ENCODE measurements at regions not wholly inside any gene's neighbourhood (a gene's known extent, or its start where the extent isn't known, plus 50 kb on each side); places are given as distances from the start of the nearest gene placed in this dataset.
"Not testable (repeated sequence)": the region's sequence is repeated elsewhere in the genome, so short reads cannot be mapped to it uniquely, and the experiment has no call there.

GRCh38 chr6:72559067-72559466 lies 62.8 kb upstream of the KCNQ5 start:
- Histone ChIP-seq H3K27me3 (no peaks in the 10 kb centered on the region), H3K36me3 (no peaks in the 10 kb centered on the region), H3K27ac (no peak overlapping the region), H3K9me3 (no peaks in the 10 kb centered on the region), H3K4me1 (no peaks in the 10 kb centered on the region), H3K4me3 (no peak overlapping the region)
- intact Hi-C loops (cut with DNase I) = no loop called here
- no peak for DNase-seq
- TF ChIP-seq CTCF (IDR thresholded peaks at IDR 0.05) (no peak), POLR2A (IDR thresholded peaks at IDR 0.05) (no peak)

GRCh38 chr6:72559555-72559954 lies 62.3 kb upstream of the KCNQ5 start:
- no peak for DNase-seq
- TF ChIP-seq POLR2A (IDR thresholded peaks at IDR 0.05) = no peak
- TF ChIP-seq CTCF (IDR thresholded peaks at IDR 0.05) = no peak
- WGBS, 2 donors = 57 to 61% methylated on average over 3 of the region's 3 CpGs
- H3K4me3 ChIP-seq = no peak overlapping the region
- no peaks in the 10 kb centered on the region for H3K27me3 ChIP-seq
- intact Hi-C loops (cut with DNase I) = no loop called here
- H3K4me1 ChIP-seq = no peaks in the 10 kb centered on the region
- no peaks in the 10 kb centered on the region for H3K9me3 ChIP-seq
- H3K36me3 ChIP-seq = no peaks in the 10 kb centered on the region
- no peak overlapping the region for H3K27ac ChIP-seq

GRCh38 chr6:72560721-72561593 lies 60.9 kb upstream of the KCNQ5 start:
- DNase-seq = no peak
- TF ChIP-seq CTCF (IDR thresholded peaks at IDR 0.05) = peak in 2 of 6 experiments; percentile 8 to 11
- no peak for TF ChIP-seq POLR2A (IDR thresholded peaks at IDR 0.05)
- 71 to 76% methylated on average over 9 of the region's 9 CpGs for WGBS, 2 donors

GRCh38 chr6:72561629-72562028 lies 60.2 kb upstream of the KCNQ5 start:
- Histone ChIP-seq H3K4me1 (no peaks in the 10 kb centered on the region), H3K27me3 (no peaks in the 10 kb centered on the region), H3K4me3 (no peak overlapping the region), H3K36me3 (no peaks in the 10 kb centered on the region), H3K27ac (no peak overlapping the region), H3K9me3 (no peaks in the 10 kb centered on the region)
- DNase-seq = no peak
- intact Hi-C loops (cut with DNase I) = no loop called here
- TF ChIP-seq POLR2A (IDR thresholded peaks at IDR 0.05) (no peak), CTCF (IDR thresholded peaks at IDR 0.05) (no peak)
- WGBS, 2 donors = 88 to 100% methylated on average over 1 of the region's 1 CpG

More at GRCh38 chr6:72560721-72561593, 60.9 kb upstream of the KCNQ5 start:
- intact Hi-C loops (cut with DNase I) = no loop called here
- Histone ChIP-seq H3K9me3 (no peaks in the 10 kb centered on the region), H3K4me1 (no peaks in the 10 kb centered on the region), H3K27me3 (no peaks in the 10 kb centered on the region), H3K36me3 (no peaks in the 10 kb centered on the region), H3K4me3 (no peak overlapping the region), H3K27ac (no peak overlapping the region)

- intact Hi-C loops (cut with DNase I) = no loop called here
- WGBS, 2 donors = 65 to 69% methylated on average over 1 of the region's 1 CpG
- TF ChIP-seq POLR2A (IDR thresholded peaks at IDR 0.05) = no peak
- no peak for TF ChIP-seq CTCF (IDR thresholded peaks at IDR 0.05)
- no peaks in the 10 kb centered on the region for H3K36me3 ChIP-seq
- H3K4me1 ChIP-seq = no peaks in the 10 kb centered on the region
- no peak overlapping the region for H3K4me3 ChIP-seq
- H3K27ac ChIP-seq = no peak overlapping the region
- H3K9me3 ChIP-seq = no peaks in the 10 kb centered on the region
- no peak for DNase-seq
- H3K27me3 ChIP-seq = no peaks in the 10 kb centered on the region
These were observed 57.6 kb upstream of the KCNQ5 start for GRCh38 chr6:72564231-72564630.

- intact Hi-C loops (cut with DNase I); H3K36me3 ChIP-seq; H3K27ac ChIP-seq; H3K4me1 ChIP-seq; H3K27me3 ChIP-seq; H3K9me3 ChIP-seq; H3K4me3 ChIP-seq; DNase-seq: not testable (repeated sequence)
- WGBS, 2 donors = 65 to 86% methylated on average over 1 to 2 of the region's 4 CpGs
These were observed 49.9 kb upstream of the KCNQ5 start for GRCh38 chr6:72571993-72572392.

All from esophagus squamous epithelium (tissue), 5 donors.